DND-41 (cell line): ENCODE measurements at regions not wholly inside any gene's neighbourhood (a gene's known extent, or its start where the extent isn't known, plus 50 kb on each side); places are given as distances from the start of the nearest gene placed in this dataset.

Experiments used
- EZH2 ChIP-seq: IDR thresholded peaks from 3 replicates; pipeline ENCODE4 v1.6.1; 2012; ENCODE audit warnings: borderline replicate concordance, low read depth, mild to moderate bottlenecking, moderate library complexity, low read length, inconsistent platforms; ENCODE audit not compliant: severe bottlenecking
- TF ChIP-seq, protein P1 (sequence below): IDR thresholded peaks from 2 replicates; pipeline ENCODE4 v1.5.1; 2012; ENCODE audit warnings: borderline replicate concordance, low read length, moderate library complexity, mild to moderate bottlenecking; ENCODE audit not compliant: poor library complexity, severe bottlenecking; ENCODE audit errors: extremely low read depth

DNA sequence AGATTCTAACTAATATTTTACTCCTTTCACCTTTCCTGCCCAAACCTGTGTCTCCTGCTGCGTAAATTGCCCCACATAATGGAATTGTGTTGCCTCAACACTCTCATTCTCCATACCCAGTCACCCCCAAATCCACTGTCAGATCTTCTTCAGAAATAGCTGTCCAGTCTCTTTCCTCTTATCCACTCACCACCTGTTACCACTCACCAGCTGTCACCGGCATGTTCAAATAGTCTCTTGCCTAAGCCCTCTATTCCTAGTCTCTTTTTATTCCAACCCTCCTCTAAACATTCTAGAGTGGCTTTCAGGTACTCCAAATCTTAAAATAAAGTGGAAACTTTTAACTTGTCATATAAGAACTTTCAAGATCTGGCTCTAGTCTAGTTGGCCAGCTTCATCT, 262.0 kb upstream of the FBXL7 start:
- TF ChIP-seq, protein P1, sequence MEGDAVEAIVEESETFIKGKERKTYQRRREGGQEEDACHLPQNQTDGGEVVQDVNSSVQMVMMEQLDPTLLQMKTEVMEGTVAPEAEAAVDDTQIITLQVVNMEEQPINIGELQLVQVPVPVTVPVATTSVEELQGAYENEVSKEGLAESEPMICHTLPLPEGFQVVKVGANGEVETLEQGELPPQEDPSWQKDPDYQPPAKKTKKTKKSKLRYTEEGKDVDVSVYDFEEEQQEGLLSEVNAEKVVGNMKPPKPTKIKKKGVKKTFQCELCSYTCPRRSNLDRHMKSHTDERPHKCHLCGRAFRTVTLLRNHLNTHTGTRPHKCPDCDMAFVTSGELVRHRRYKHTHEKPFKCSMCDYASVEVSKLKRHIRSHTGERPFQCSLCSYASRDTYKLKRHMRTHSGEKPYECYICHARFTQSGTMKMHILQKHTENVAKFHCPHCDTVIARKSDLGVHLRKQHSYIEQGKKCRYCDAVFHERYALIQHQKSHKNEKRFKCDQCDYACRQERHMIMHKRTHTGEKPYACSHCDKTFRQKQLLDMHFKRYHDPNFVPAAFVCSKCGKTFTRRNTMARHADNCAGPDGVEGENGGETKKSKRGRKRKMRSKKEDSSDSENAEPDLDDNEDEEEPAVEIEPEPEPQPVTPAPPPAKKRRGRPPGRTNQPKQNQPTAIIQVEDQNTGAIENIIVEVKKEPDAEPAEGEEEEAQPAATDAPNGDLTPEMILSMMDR, result no peak
- TF ChIP-seq EZH2, result no peak
